Fibroblast of lung (primary cell): ENCODE measurements at regions not wholly inside any gene's neighbourhood (a gene's known extent, or its start where the extent isn't known, plus 50 kb on each side); places are given as distances from the start of the nearest gene placed in this dataset.

Experiments
- CTCF ChIP-seq, 2 donors: IDR thresholded peaks in 1 of 2; conservative IDR thresholded peaks in 1 of 2; 1 replicate in 1 of 2; 2 replicates in 1 of 2; pipeline ENCODE4 v1.5.1; 2011 to 2012; ENCODE audit warnings: low read length in 2 of 2, control low read depth in 1 of 2, inconsistent platforms in 1 of 2, low read depth in 1 of 2, mild to moderate bottlenecking in 1 of 2
- EZH2 ChIP-seq: IDR thresholded peaks from 2 replicates; pipeline ENCODE4 v1.5.1; 2012; ENCODE audit warnings: low read length, control low read depth, mild to moderate bottlenecking; ENCODE audit errors: missing control alignments

GRCh38 chr3:110311541-110311940 lies 760.1 kb upstream of the NECTIN3 start:
- TF ChIP-seq EZH2 (no peak), CTCF (conservative IDR thresholded peaks at IDR 0.05 in 1 of 2, IDR thresholded peaks at IDR 0.05 in 1 of 2; ENCODE audit: low read depth in 1 of 2, low read length in 2 of 2) (no peak)
